K562 (cell line): ENCODE measurements at regions not wholly inside any gene's neighbourhood (a gene's known extent, or its start where the extent isn't known, plus 50 kb on each side); places are given as distances from the start of the nearest gene placed in this dataset.

Experiments
- ATAC-seq: fragments of 200-7000 bp; cut with Tn5 transposase; 3 replicates; pipeline ENCODE4 v1.9.1; 2020; ENCODE audit warnings: moderate library complexity
- BruUV-seq: library from RNA; stranded (reverse); fragments of 400-500 nt; replicated peaks from 2 replicates; lab custom pipeline; 2021; lab: Mats Ljungman, UMichigan
- CTCF ChIA-PET: fragments of 300-600 bp; formaldehyde crosslinking; extraction: SDS; loops from one replicate; lab custom pipeline; 2021; ENCODE audit warnings: low intra/inter-chr PET ratio; lab: Yijun Ruan, JAX
- POLR2A ChIA-PET: fragments of 300-600, 350-650 bp; sonication (Branson Sonifier 250); formaldehyde crosslinking; extraction: SDS; loops from one replicate; lab custom pipeline; 2021; ENCODE audit warnings: antibody characterized with exemption, inconsistent platforms; lab: Yijun Ruan, JAX
- DNase-seq, 4 experiments: peaks; one replicate each; pipeline versions ENCODE4 v3.0.0 to v3.0.0-alpha.2; 2011 to 2018; ENCODE audit warnings: low spot score in 3 of 4, mixed read lengths in 3 of 4; ENCODE audit errors: extremely low read depth in 1 of 4
- FAIRE-seq: peaks from 2 replicates; lab custom pipeline; 2011; peaks lifted over from hg19 to GRCh38; lab: Jason Lieb, UNC
- H2AFZ ChIP-seq: 2 replicates; pipeline ENCODE4 v1.6.0; 2011; ENCODE audit warnings: low read depth, low read length, control low read depth, inconsistent platforms
- H3K27ac ChIP-seq: fragments of 200-600 bp; 3 replicates; pipeline ENCODE4 v1.8.0; 2011; ENCODE audit warnings: low read depth, mild to moderate bottlenecking, control low read depth, inconsistent platforms, low read length, moderate library complexity, mixed read lengths; ENCODE audit errors: extremely low read depth
- H3K27me3 ChIP-seq, 2 experiments: fragments of 300-600 bp in 1 of 2; 2 replicates in 1 of 2; 3 replicates in 1 of 2; pipeline versions ENCODE4 v1.6.0 to v1.8.0; 2011; ENCODE audit warnings: inconsistent platforms in 2 of 2, low read length in 2 of 2, mild to moderate bottlenecking in 1 of 2, mixed read lengths in 1 of 2, moderate library complexity in 1 of 2; ENCODE audit not compliant: control insufficient read depth in 2 of 2, insufficient read depth in 2 of 2
- H3K36me3 ChIP-seq: fragments of 300-600 bp; 3 replicates; pipeline ENCODE4 v1.8.0; 2011; ENCODE audit warnings: mild to moderate bottlenecking, low read length, inconsistent platforms; ENCODE audit not compliant: control insufficient read depth, insufficient read depth
- H3K4me1 ChIP-seq, 2 experiments: fragments of 200-600 bp in 1 of 2; replicated peaks in 1 of 2; 2 replicates in 1 of 2; 3 replicates in 1 of 2; pipeline versions ENCODE4 v1.5.1 to v1.8.0; 2011; ENCODE audit warnings: inconsistent platforms in 2 of 2, low read length in 2 of 2, mild to moderate bottlenecking in 1 of 2, mixed read lengths in 1 of 2, moderate library complexity in 1 of 2; ENCODE audit not compliant: control insufficient read depth in 2 of 2, insufficient read depth in 2 of 2
- H3K4me2 ChIP-seq: 2 replicates; pipeline ENCODE4 v1.6.1; 2011; ENCODE audit warnings: low read length, control low read depth, inconsistent platforms, mixed read lengths; ENCODE audit not compliant: insufficient read depth
- H3K4me3 ChIP-seq: fragments of 200-600 bp; sonication (generic), shearing (Covaris generic); 2 replicates; pipeline ENCODE4 v1.5.1; 2016; ENCODE audit warnings: control low read depth, inconsistent platforms
- H3K79me2 ChIP-seq: fragments of 200-600 bp; 3 replicates; pipeline ENCODE4 v1.8.0; 2011; ENCODE audit warnings: low read length, inconsistent platforms; ENCODE audit not compliant: control insufficient read depth, insufficient read depth
- H3K9ac ChIP-seq, 2 experiments: 2 replicates each; pipeline versions ENCODE4 v1.6.0 to v1.6.1; 2011; ENCODE audit warnings: low read depth in 2 of 2, low read length in 2 of 2, control low read depth in 1 of 2, inconsistent platforms in 1 of 2, mild to moderate bottlenecking in 1 of 2, mixed read lengths in 1 of 2; ENCODE audit not compliant: insufficient read depth in 1 of 2
- H3K9me1 ChIP-seq: one replicate; pipeline ENCODE4 v1.6.0; 2011; ENCODE audit warnings: inconsistent platforms, mild to moderate bottlenecking, low read length, moderate library complexity; ENCODE audit not compliant: control insufficient read depth, insufficient read depth
- H3K9me3 ChIP-seq: replicated peaks from 2 replicates; pipeline ENCODE4 v1.5.1; 2011; ENCODE audit warnings: low read depth, low read length, inconsistent platforms; ENCODE audit not compliant: control insufficient read depth, insufficient read depth
- H4K20me1 ChIP-seq: replicated peaks from 2 replicates; pipeline ENCODE4 v1.6.1; 2011; ENCODE audit warnings: low read length, inconsistent platforms, mixed read lengths; ENCODE audit not compliant: control insufficient read depth, insufficient read depth
- MEF2D ChIP-seq: conservative IDR thresholded peaks from 2 replicates; pipeline ENCODE4 v1.6.1; 2016; ENCODE audit warnings: low read depth, missing genetic modification characterization, missing compliant biosample characterization
- RBFOX2 ChIP-seq: fragments of 200-400 bp; formaldehyde crosslinking; IDR thresholded peaks from 2 replicates; pipeline ENCODE4 v1.6.1; 2017; ENCODE audit warnings: low read depth, mild to moderate bottlenecking, low read length, moderate library complexity
- SIN3B ChIP-seq: fragments of 450-650 bp; IDR thresholded peaks from 2 replicates; pipeline ENCODE4 v1.6.1; 2017; ENCODE audit warnings: low read depth, mild to moderate bottlenecking, moderate library complexity
- WGBS: fragments of 100-300 bp; shearing (Covaris generic); methylation state at CpG from one replicate; pipeline ENCODE4 v1.1.6; 2016; ENCODE audit warnings: low coverage, mixed read lengths; ENCODE audit not compliant: insufficient coverage; ENCODE audit errors: missing lambda C conversion rate; 5-methylcytosine and 5-hydroxymethylcytosine counted together
- in situ Hi-C: fragments of 300-500 bp; cut with MboI; formaldehyde crosslinking; loops from 4 replicates; pipeline ENCODE4 v1.15.0; 2018; ENCODE audit warnings: inconsistent platforms, mixed read lengths
- intact Hi-C: fragments of 100-400 bp; cut with micrococcal nuclease; formaldehyde crosslinking; loops from 2 replicates; pipeline ENCODE4 v1.14.2; 2022
- TF ChIP-seq, protein P1 (sequence below), 3 experiments: fragments of 200-800 bp in 1 of 3; fragments of 250-450 bp in 1 of 3; fragments of 450-650 bp in 1 of 3; sonication (Bioruptor Pico) in 1 of 3; sonication (Bioruptor generic) in 1 of 3; formaldehyde crosslinking in 1 of 3; IDR thresholded peaks; 2 replicates each; pipeline versions ENCODE4 v1.6.1 to v1.8.0; 2016 to 2022; ENCODE audit warnings: mild to moderate bottlenecking in 2 of 3, missing genetic modification characterization in 2 of 3, missing compliant biosample characterization in 1 of 3, moderate library complexity in 1 of 3
- TF ChIP-seq, protein P2 (sequence below): fragments of 200-600 bp; sonication (generic); IDR thresholded peaks from one replicate; pipeline ENCODE4 v1.6.1; 2012; ENCODE audit warnings: mild to moderate bottlenecking, low read depth, low read length, inconsistent platforms

DNA sequence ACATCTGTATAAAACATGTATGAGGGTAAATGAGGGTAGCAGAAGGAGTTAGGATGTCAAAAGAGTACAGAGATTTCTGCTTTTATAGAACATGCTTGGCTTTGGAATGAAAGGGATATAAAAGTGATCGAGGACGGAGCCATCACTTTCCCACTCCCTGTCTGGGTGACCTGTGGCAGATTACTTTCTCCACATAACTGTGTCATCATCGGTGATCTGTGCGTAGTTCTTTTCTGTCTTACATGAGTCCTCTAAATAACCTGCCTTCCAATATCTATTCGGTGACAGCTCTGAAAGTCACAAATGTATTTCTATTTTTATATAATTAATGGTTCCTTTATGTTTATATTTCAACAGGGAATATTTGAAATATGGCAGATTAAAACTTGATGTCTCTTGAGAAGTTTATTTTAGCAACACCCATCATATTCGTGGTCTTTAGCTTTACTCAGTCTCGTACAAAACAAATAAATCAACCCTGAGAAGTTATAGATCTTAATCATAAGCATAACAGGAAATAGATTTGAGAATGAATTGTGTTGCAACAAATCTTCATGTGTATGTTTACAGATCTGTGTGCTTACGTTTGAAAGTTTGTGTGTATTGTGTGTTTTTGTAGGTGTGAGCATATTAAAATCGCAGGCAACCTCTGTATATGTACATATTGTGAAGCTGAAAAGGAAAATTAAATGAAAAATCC, 1094.3 kb downstream of the EFNB2 start:
- ATAC-seq, result no peak
- no peak overlapping the region for H2AFZ ChIP-seq
- 2% methylated on average over 9 of the region's 9 CpGs for WGBS
- CTCF ChIA-PET, result no interaction called here
- BruUV-seq, result no TSS peak
- H3K79me2 ChIP-seq, result no peaks in the 10 kb centered on the region
- intact Hi-C loops, result no loop called here
- H4K20me1 ChIP-seq, result no peaks in the 10 kb centered on the region
- no peaks in the 10 kb centered on the region for H3K4me1 ChIP-seq
- H3K9ac ChIP-seq, result no peak overlapping the region
- no peaks in the 10 kb centered on the region for H3K9me1 ChIP-seq
- H3K27ac ChIP-seq, result no peak overlapping the region
- in situ Hi-C loops, result no loop called here
- H3K4me2 ChIP-seq, result no peak overlapping the region
- H3K4me3 ChIP-seq, result no peak overlapping the region
- DNase-seq, result no peak
- no peak for FAIRE-seq
- POLR2A ChIA-PET, result no interaction called here
- H3K9me3 ChIP-seq, result no peaks in the 10 kb centered on the region
- no peaks in the 10 kb centered on the region for H3K36me3 ChIP-seq
- no peaks in the 10 kb centered on the region for H3K27me3 ChIP-seq
- TF ChIP-seq, protein P1, sequence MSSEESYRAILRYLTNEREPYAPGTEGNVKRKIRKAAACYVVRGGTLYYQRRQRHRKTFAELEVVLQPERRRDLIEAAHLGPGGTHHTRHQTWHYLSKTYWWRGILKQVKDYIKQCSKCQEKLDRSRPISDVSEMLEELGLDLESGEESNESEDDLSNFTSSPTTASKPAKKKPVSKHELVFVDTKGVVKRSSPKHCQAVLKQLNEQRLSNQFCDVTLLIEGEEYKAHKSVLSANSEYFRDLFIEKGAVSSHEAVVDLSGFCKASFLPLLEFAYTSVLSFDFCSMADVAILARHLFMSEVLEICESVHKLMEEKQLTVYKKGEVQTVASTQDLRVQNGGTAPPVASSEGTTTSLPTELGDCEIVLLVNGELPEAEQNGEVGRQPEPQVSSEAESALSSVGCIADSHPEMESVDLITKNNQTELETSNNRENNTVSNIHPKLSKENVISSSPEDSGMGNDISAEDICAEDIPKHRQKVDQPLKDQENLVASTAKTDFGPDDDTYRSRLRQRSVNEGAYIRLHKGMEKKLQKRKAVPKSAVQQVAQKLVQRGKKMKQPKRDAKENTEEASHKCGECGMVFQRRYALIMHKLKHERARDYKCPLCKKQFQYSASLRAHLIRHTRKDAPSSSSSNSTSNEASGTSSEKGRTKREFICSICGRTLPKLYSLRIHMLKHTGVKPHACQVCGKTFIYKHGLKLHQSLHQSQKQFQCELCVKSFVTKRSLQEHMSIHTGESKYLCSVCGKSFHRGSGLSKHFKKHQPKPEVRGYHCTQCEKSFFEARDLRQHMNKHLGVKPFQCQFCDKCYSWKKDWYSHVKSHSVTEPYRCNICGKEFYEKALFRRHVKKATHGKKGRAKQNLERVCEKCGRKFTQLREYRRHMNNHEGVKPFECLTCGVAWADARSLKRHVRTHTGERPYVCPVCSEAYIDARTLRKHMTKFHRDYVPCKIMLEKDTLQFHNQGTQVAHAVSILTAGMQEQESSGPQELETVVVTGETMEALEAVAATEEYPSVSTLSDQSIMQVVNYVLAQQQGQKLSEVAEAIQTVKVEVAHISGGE (CRISPR knock-in tag; IDR thresholded peaks at IDR 0.05), result no peak
- TF ChIP-seq MEF2D (tag) (no peak), SIN3B (no peak), RBFOX2 (no peak)
- TF ChIP-seq, protein P2, sequence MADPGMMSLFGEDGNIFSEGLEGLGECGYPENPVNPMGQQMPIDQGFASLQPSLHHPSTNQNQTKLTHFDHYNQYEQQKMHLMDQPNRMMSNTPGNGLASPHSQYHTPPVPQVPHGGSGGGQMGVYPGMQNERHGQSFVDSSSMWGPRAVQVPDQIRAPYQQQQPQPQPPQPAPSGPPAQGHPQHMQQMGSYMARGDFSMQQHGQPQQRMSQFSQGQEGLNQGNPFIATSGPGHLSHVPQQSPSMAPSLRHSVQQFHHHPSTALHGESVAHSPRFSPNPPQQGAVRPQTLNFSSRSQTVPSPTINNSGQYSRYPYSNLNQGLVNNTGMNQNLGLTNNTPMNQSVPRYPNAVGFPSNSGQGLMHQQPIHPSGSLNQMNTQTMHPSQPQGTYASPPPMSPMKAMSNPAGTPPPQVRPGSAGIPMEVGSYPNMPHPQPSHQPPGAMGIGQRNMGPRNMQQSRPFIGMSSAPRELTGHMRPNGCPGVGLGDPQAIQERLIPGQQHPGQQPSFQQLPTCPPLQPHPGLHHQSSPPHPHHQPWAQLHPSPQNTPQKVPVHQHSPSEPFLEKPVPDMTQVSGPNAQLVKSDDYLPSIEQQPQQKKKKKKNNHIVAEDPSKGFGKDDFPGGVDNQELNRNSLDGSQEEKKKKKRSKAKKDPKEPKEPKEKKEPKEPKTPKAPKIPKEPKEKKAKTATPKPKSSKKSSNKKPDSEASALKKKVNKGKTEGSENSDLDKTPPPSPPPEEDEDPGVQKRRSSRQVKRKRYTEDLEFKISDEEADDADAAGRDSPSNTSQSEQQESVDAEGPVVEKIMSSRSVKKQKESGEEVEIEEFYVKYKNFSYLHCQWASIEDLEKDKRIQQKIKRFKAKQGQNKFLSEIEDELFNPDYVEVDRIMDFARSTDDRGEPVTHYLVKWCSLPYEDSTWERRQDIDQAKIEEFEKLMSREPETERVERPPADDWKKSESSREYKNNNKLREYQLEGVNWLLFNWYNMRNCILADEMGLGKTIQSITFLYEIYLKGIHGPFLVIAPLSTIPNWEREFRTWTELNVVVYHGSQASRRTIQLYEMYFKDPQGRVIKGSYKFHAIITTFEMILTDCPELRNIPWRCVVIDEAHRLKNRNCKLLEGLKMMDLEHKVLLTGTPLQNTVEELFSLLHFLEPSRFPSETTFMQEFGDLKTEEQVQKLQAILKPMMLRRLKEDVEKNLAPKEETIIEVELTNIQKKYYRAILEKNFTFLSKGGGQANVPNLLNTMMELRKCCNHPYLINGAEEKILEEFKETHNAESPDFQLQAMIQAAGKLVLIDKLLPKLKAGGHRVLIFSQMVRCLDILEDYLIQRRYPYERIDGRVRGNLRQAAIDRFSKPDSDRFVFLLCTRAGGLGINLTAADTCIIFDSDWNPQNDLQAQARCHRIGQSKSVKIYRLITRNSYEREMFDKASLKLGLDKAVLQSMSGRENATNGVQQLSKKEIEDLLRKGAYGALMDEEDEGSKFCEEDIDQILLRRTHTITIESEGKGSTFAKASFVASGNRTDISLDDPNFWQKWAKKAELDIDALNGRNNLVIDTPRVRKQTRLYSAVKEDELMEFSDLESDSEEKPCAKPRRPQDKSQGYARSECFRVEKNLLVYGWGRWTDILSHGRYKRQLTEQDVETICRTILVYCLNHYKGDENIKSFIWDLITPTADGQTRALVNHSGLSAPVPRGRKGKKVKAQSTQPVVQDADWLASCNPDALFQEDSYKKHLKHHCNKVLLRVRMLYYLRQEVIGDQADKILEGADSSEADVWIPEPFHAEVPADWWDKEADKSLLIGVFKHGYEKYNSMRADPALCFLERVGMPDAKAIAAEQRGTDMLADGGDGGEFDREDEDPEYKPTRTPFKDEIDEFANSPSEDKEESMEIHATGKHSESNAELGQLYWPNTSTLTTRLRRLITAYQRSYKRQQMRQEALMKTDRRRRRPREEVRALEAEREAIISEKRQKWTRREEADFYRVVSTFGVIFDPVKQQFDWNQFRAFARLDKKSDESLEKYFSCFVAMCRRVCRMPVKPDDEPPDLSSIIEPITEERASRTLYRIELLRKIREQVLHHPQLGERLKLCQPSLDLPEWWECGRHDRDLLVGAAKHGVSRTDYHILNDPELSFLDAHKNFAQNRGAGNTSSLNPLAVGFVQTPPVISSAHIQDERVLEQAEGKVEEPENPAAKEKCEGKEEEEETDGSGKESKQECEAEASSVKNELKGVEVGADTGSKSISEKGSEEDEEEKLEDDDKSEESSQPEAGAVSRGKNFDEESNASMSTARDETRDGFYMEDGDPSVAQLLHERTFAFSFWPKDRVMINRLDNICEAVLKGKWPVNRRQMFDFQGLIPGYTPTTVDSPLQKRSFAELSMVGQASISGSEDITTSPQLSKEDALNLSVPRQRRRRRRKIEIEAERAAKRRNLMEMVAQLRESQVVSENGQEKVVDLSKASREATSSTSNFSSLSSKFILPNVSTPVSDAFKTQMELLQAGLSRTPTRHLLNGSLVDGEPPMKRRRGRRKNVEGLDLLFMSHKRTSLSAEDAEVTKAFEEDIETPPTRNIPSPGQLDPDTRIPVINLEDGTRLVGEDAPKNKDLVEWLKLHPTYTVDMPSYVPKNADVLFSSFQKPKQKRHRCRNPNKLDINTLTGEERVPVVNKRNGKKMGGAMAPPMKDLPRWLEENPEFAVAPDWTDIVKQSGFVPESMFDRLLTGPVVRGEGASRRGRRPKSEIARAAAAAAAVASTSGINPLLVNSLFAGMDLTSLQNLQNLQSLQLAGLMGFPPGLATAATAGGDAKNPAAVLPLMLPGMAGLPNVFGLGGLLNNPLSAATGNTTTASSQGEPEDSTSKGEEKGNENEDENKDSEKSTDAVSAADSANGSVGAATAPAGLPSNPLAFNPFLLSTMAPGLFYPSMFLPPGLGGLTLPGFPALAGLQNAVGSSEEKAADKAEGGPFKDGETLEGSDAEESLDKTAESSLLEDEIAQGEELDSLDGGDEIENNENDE, result no peak
